HEK293 (cell line): ENCODE measurements at regions not wholly inside any gene's neighbourhood (a gene's known extent, or its start where the extent isn't known, plus 50 kb on each side); places are given as distances from the start of the nearest gene placed in this dataset.

Source experiments
- CTCF ChIA-PET: fragments of 350-600 bp; formaldehyde crosslinking; extraction: SDS; loops from one replicate; lab custom pipeline; 2021; ENCODE audit warnings: antibody characterized with exemption; lab: Yijun Ruan, JAX
- POLR2A ChIA-PET: fragments of 300-600 bp; formaldehyde crosslinking; extraction: SDS; loops from one replicate; lab custom pipeline; 2020; ENCODE audit warnings: antibody characterized with exemption, inconsistent platforms; lab: Yijun Ruan, JAX
- H3K27ac ChIP-seq: fragments of 200-500 bp; sonication (Bioruptor generic); 2 replicates; pipeline ENCODE4 v1.5.1; 2014; ENCODE audit warnings: low read depth, low read length, control low read depth, inconsistent platforms; ENCODE audit errors: extremely low read depth
- H3K36me3 ChIP-seq, 2 experiments: fragments of 200-500 bp in 1 of 2; sonication (Bioruptor generic) in 1 of 2; 1 replicate in 1 of 2; 2 replicates in 1 of 2; pipeline ENCODE4 v1.5.1; 2014 to 2017; ENCODE audit warnings: inconsistent platforms in 2 of 2, low read length in 2 of 2; ENCODE audit not compliant: control insufficient read depth in 2 of 2, insufficient read depth in 1 of 2
- H3K4me1 ChIP-seq: fragments of 200-500 bp; sonication (Bioruptor generic); 2 replicates; pipeline ENCODE4 v1.5.1; 2014; ENCODE audit warnings: mild to moderate bottlenecking, low read length, inconsistent platforms; ENCODE audit not compliant: control insufficient read depth, insufficient read depth
- H3K4me3 ChIP-seq: 2 replicates; pipeline ENCODE4 v1.5.1; 2011; ENCODE audit warnings: low read depth, mild to moderate bottlenecking, control low read depth, low read length, moderate library complexity
- H3K9me3 ChIP-seq: fragments of 200-500 bp; sonication (Bioruptor generic); 2 replicates; pipeline ENCODE4 v1.5.1; 2014; ENCODE audit warnings: low read depth, low read length, inconsistent platforms; ENCODE audit not compliant: control insufficient read depth, insufficient read depth
- GFI1B ChIP-seq: fragments of 450-650 bp; formaldehyde crosslinking; IDR thresholded peaks from 2 replicates; pipeline ENCODE4 v1.5.1; 2016; ENCODE audit warnings: missing biosample characterization, missing genetic modification characterization
- KLF8 ChIP-seq: fragments of 450-650 bp; formaldehyde crosslinking; IDR thresholded peaks from 2 replicates; pipeline ENCODE4 v1.5.1; 2016; ENCODE audit warnings: missing biosample characterization, missing genetic modification characterization
- OVOL3 ChIP-seq: fragments of 450-650 bp; formaldehyde crosslinking; IDR thresholded peaks from 2 replicates; pipeline ENCODE4 v1.5.1; 2016; ENCODE audit warnings: missing biosample characterization, missing genetic modification characterization
- PATZ1 ChIP-seq: fragments of 450-650 bp; formaldehyde crosslinking; IDR thresholded peaks from 2 replicates; pipeline ENCODE4 v1.5.1; 2016; ENCODE audit warnings: missing biosample characterization, missing genetic modification characterization
- YY1 ChIP-seq: fragments of 450-650 bp; formaldehyde crosslinking; IDR thresholded peaks from 2 replicates; pipeline ENCODE4 v1.5.1; 2018; ENCODE audit warnings: missing biosample characterization, missing genetic modification characterization
- ZNF138 ChIP-seq: fragments of 450-650 bp; formaldehyde crosslinking; IDR thresholded peaks from 2 replicates; pipeline ENCODE4 v1.5.1; 2016; ENCODE audit warnings: missing biosample characterization, missing genetic modification characterization, borderline replicate concordance
- ZNF433 ChIP-seq: fragments of 450-650 bp; formaldehyde crosslinking; IDR thresholded peaks from 2 replicates; pipeline ENCODE4 v1.5.1; 2016; ENCODE audit warnings: missing biosample characterization, missing genetic modification characterization, low read depth
- ZNF561 ChIP-seq: fragments of 450-650 bp; IDR thresholded peaks from 2 replicates; pipeline ENCODE4 v1.5.1; 2018; ENCODE audit warnings: missing biosample characterization, missing genetic modification characterization, borderline replicate concordance
- ZNF571 ChIP-seq: fragments of 450-650 bp; formaldehyde crosslinking; IDR thresholded peaks from 2 replicates; pipeline ENCODE4 v1.5.0; 2017; ENCODE audit warnings: missing biosample characterization, missing genetic modification characterization
- ZNF626 ChIP-seq: fragments of 450-650 bp; sonication (Bioruptor Pico); formaldehyde crosslinking; IDR thresholded peaks from 2 replicates; pipeline ENCODE4 v1.5.1; 2018; ENCODE audit warnings: missing biosample characterization, missing genetic modification characterization, inconsistent platforms
- ZNF658 ChIP-seq: fragments of 450-650 bp; formaldehyde crosslinking; IDR thresholded peaks from 2 replicates; pipeline ENCODE4; 2016; ENCODE audit warnings: missing biosample characterization, missing genetic modification characterization
- ZNF776 ChIP-seq: fragments of 450-650 bp; formaldehyde crosslinking; IDR thresholded peaks from 2 replicates; pipeline ENCODE4 v1.5.0; 2017; ENCODE audit warnings: missing biosample characterization, missing genetic modification characterization, borderline replicate concordance
- ZNF777 ChIP-seq: fragments of 450-650 bp; formaldehyde crosslinking; IDR thresholded peaks from 2 replicates; pipeline ENCODE4 v1.5.1; 2017; ENCODE audit warnings: missing biosample characterization, missing genetic modification characterization, borderline replicate concordance
- ZSCAN30 ChIP-seq: fragments of 450-650 bp; IDR thresholded peaks from 2 replicates; pipeline ENCODE4 v1.5.1; 2018; ENCODE audit warnings: missing biosample characterization, mild to moderate bottlenecking, missing genetic modification characterization, moderate library complexity
- TF ChIP-seq, protein P1 (sequence below): fragments of 450-650 bp; formaldehyde crosslinking; IDR thresholded peaks from 2 replicates; pipeline ENCODE4 v1.5.1; 2016; ENCODE audit warnings: missing biosample characterization, missing genetic modification characterization
- TF ChIP-seq, protein P2 (sequence below): fragments of 450-650 bp; formaldehyde crosslinking; IDR thresholded peaks from 2 replicates; pipeline ENCODE4 v1.5.1; 2017; ENCODE audit warnings: missing biosample characterization, missing genetic modification characterization
- TF ChIP-seq, protein P3 (sequence below): fragments of 450-650 bp; formaldehyde crosslinking; IDR thresholded peaks from 2 replicates; pipeline ENCODE4 v1.5.1; 2016; ENCODE audit warnings: missing biosample characterization, missing genetic modification characterization, borderline replicate concordance

GRCh38 chr3:182606905-182607504, 186.3 kb upstream of the ATP11B start:
- Histone ChIP-seq H3K4me3 (no peak overlapping the region), H3K27ac (no peak overlapping the region), H3K9me3 (no peaks in the 10 kb centered on the region), H3K36me3 (no peaks in the 10 kb centered on the region), H3K4me1 (peaks cover 3% of the 10 kb centered on the region; the same call in 1 of the 2 replicates)
- TF ChIP-seq, protein P1, sequence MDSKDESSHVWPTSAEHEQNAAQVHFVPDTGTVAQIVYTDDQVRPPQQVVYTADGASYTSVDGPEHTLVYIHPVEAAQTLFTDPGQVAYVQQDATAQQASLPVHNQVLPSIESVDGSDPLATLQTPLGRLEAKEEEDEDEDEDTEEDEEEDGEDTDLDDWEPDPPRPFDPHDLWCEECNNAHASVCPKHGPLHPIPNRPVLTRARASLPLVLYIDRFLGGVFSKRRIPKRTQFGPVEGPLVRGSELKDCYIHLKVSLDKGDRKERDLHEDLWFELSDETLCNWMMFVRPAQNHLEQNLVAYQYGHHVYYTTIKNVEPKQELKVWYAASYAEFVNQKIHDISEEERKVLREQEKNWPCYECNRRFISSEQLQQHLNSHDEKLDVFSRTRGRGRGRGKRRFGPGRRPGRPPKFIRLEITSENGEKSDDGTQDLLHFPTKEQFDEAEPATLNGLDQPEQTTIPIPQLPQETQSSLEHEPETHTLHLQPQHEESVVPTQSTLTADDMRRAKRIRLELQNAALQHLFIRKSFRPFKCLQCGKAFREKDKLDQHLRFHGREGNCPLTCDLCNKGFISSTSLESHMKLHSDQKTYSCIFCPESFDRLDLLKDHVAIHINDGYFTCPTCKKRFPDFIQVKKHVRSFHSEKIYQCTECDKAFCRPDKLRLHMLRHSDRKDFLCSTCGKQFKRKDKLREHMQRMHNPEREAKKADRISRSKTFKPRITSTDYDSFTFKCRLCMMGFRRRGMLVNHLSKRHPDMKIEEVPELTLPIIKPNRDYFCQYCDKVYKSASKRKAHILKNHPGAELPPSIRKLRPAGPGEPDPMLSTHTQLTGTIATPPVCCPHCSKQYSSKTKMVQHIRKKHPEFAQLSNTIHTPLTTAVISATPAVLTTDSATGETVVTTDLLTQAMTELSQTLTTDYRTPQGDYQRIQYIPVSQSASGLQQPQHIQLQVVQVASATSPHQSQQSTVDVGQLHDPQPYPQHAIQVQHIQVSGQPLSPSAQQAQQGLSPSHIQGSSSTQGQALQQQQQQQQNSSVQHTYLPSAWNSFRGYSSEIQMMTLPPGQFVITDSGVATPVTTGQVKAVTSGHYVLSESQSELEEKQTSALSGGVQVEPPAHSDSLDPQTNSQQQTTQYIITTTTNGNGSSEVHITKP (tag by site-specific recombination): peak; percentile 79
- TF ChIP-seq, protein P2, sequence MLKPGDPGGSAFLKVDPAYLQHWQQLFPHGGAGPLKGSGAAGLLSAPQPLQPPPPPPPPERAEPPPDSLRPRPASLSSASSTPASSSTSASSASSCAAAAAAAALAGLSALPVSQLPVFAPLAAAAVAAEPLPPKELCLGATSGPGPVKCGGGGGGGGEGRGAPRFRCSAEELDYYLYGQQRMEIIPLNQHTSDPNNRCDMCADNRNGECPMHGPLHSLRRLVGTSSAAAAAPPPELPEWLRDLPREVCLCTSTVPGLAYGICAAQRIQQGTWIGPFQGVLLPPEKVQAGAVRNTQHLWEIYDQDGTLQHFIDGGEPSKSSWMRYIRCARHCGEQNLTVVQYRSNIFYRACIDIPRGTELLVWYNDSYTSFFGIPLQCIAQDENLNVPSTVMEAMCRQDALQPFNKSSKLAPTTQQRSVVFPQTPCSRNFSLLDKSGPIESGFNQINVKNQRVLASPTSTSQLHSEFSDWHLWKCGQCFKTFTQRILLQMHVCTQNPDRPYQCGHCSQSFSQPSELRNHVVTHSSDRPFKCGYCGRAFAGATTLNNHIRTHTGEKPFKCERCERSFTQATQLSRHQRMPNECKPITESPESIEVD (tag by site-specific recombination): 0 out of 2 replicates have a peak, but pooled peaks have one; percentile 30
- no peak for TF ChIP-seq PATZ1
- CTCF ChIA-PET: no interaction called here
- POLR2A ChIA-PET: no interaction called here

DNA sequence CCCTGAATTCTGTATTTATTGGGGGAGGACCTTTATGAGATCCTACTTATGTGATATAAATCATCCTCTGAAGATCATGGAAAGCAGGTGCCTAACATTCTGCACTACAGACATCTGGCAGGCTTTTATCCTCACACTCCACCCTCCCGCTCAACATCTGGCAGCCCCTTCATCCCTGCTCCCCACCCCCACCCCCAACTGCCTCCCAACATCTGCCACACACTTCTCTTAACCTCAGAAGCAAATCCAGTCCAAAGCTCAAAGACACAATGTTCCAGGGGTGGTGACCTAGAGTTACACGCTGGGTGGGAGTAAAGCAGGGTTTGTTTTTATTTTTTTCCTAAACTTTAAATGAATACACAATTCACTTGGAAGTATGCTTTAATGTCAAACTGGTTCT, 184.5 kb upstream of the ATP11B start:
- Histone ChIP-seq H3K36me3 (no peaks in the 10 kb centered on the region), H3K4me1 (peaks cover 3% of the 10 kb centered on the region; the same call in 1 of the 2 replicates), H3K4me3 (no peak overlapping the region), H3K9me3 (no peaks in the 10 kb centered on the region), H3K27ac (no peak overlapping the region)
- TF ChIP-seq ZNF658 (tag by site-specific recombination): no peak
- TF ChIP-seq ZSCAN30 (tag by site-specific recombination): no peak
- TF ChIP-seq ZNF626 (tag by site-specific recombination): no peak
- TF ChIP-seq ZNF776: no peak
- TF ChIP-seq ZNF571 (tag by site-specific recombination): no peak
- TF ChIP-seq GFI1B (tag by site-specific recombination): no peak
- no peak for TF ChIP-seq OVOL3 (tag by site-specific recombination)
- TF ChIP-seq ZNF138 (tag by site-specific recombination): no peak
- TF ChIP-seq KLF8 (tag by site-specific recombination): no peak
- TF ChIP-seq ZNF433 (tag by site-specific recombination): no peak
- POLR2A ChIA-PET: no interaction called here
- CTCF ChIA-PET: no interaction called here

DNA sequence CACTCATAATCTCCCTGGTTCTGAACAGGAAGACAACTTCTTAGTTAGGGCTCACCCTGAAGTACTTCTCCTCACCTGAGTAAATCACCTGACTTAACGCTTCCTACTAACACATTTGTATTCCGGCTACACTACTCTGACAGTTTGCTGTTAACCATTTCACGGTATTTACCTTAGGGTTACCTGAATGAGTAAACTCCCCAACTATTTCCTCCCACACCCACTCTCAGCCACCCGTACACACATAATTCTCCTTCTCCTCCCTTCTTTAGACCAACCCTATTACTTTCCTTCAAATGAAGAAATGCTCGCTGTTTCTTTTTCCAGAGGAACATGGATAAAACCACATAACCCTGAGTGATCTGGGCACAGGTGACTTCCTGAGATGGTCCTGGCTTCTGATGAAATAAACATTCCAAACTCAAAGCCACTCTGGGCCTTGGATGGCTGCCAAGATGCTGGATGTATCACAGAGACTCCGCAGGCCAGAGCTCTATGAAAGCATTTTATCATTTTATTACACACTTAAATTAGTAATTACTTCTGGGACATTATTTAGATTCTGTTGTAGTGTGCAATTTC, 183.6 kb upstream of the ATP11B start:
- Histone ChIP-seq H3K9me3 (no peaks in the 10 kb centered on the region), H3K4me1 (peaks cover 3% of the 10 kb centered on the region; the same call in 1 of the 2 replicates), H3K27ac (no peak overlapping the region), H3K36me3 (no peaks in the 10 kb centered on the region), H3K4me3 (no peak overlapping the region)
- ChIA-PET POLR2A (no interaction called here), CTCF (interaction anchor here (0.9 kb wide), 1 partner anchor 11 kb away, joined by 4 read pairs; no protein-coding TSS in a partner anchor)
- no peak for TF ChIP-seq ZNF777
- TF ChIP-seq YY1 (tag by site-specific recombination): no peak
- TF ChIP-seq, protein P3, sequence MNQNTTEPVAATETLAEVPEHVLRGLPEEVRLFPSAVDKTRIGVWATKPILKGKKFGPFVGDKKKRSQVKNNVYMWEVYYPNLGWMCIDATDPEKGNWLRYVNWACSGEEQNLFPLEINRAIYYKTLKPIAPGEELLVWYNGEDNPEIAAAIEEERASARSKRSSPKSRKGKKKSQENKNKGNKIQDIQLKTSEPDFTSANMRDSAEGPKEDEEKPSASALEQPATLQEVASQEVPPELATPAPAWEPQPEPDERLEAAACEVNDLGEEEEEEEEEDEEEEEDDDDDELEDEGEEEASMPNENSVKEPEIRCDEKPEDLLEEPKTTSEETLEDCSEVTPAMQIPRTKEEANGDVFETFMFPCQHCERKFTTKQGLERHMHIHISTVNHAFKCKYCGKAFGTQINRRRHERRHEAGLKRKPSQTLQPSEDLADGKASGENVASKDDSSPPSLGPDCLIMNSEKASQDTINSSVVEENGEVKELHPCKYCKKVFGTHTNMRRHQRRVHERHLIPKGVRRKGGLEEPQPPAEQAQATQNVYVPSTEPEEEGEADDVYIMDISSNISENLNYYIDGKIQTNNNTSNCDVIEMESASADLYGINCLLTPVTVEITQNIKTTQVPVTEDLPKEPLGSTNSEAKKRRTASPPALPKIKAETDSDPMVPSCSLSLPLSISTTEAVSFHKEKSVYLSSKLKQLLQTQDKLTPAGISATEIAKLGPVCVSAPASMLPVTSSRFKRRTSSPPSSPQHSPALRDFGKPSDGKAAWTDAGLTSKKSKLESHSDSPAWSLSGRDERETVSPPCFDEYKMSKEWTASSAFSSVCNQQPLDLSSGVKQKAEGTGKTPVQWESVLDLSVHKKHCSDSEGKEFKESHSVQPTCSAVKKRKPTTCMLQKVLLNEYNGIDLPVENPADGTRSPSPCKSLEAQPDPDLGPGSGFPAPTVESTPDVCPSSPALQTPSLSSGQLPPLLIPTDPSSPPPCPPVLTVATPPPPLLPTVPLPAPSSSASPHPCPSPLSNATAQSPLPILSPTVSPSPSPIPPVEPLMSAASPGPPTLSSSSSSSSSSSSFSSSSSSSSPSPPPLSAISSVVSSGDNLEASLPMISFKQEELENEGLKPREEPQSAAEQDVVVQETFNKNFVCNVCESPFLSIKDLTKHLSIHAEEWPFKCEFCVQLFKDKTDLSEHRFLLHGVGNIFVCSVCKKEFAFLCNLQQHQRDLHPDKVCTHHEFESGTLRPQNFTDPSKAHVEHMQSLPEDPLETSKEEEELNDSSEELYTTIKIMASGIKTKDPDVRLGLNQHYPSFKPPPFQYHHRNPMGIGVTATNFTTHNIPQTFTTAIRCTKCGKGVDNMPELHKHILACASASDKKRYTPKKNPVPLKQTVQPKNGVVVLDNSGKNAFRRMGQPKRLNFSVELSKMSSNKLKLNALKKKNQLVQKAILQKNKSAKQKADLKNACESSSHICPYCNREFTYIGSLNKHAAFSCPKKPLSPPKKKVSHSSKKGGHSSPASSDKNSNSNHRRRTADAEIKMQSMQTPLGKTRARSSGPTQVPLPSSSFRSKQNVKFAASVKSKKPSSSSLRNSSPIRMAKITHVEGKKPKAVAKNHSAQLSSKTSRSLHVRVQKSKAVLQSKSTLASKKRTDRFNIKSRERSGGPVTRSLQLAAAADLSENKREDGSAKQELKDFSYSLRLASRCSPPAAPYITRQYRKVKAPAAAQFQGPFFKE (tag by site-specific recombination): no peak
- no peak for TF ChIP-seq ZNF561
